Fibroblast of the aortic adventitia (primary cell): ENCODE measurements at regions not wholly inside any gene's neighbourhood (a gene's known extent, or its start where the extent isn't known, plus 50 kb on each side); places are given as distances from the start of the nearest gene placed in this dataset.

Experiments
- DNase-seq: peaks from one replicate; pipeline ENCODE4 v3.0.0-alpha.2; 2010; ENCODE audit warnings: low read depth
- H3K4me3 ChIP-seq: 2 replicates; pipeline ENCODE4 v1.5.1; 2011; ENCODE audit warnings: low read depth, mild to moderate bottlenecking, control low read depth, low read length, moderate library complexity
- CTCF ChIP-seq: IDR thresholded peaks from 2 replicates; pipeline ENCODE4 v1.5.1; 2011; ENCODE audit warnings: mild to moderate bottlenecking, low read length, control low read depth, inconsistent platforms; ENCODE audit not compliant: insufficient read depth

- DNase-seq: peak; percentile 70
Measured at GRCh38 chr14:89660166-89660565, 243.1 kb upstream of the FOXN3 start.

GRCh38 chr14:89658977-89659670 lies 242.1 kb upstream of the FOXN3 start:
- H3K4me3 ChIP-seq: no peak overlapping the region
- no peak for TF ChIP-seq CTCF
- no peak for DNase-seq

More at GRCh38 chr14:89660166-89660565, 243.1 kb upstream of the FOXN3 start:
- no peak overlapping the region for H3K4me3 ChIP-seq
- TF ChIP-seq CTCF: no peak

GRCh38 chr14:89657014-89657413 lies 240.0 kb upstream of the FOXN3 start:
- DNase-seq: no peak
- TF ChIP-seq CTCF: no peak
- H3K4me3 ChIP-seq: no peak overlapping the region

GRCh38 chr14:89654998-89655397 lies 238.0 kb upstream of the FOXN3 start:
- no peak for DNase-seq
- no peak overlapping the region for H3K4me3 ChIP-seq
- no peak for TF ChIP-seq CTCF

GRCh38 chr14:89652352-89652751 lies 235.3 kb upstream of the FOXN3 start:
- no peak overlapping the region for H3K4me3 ChIP-seq
- no peak for TF ChIP-seq CTCF
- DNase-seq: no peak

GRCh38 chr14:89651805-89652204 lies 234.8 kb upstream of the FOXN3 start:
- DNase-seq: no peak
- TF ChIP-seq CTCF: no peak

More at GRCh38 chr14:89651805-89652204, 234.8 kb upstream of the FOXN3 start:
- H3K4me3 ChIP-seq: no peak overlapping the region
